ENCODE measurements at regions not wholly inside any gene's neighbourhood (a gene's known extent, or its start where the extent isn't known, plus 50 kb on each side); places are given as distances from the start of the nearest gene placed in this dataset.
A peak's percentile ranks its signal among the peaks of the same experiment; 100 is the strongest.

DNA sequence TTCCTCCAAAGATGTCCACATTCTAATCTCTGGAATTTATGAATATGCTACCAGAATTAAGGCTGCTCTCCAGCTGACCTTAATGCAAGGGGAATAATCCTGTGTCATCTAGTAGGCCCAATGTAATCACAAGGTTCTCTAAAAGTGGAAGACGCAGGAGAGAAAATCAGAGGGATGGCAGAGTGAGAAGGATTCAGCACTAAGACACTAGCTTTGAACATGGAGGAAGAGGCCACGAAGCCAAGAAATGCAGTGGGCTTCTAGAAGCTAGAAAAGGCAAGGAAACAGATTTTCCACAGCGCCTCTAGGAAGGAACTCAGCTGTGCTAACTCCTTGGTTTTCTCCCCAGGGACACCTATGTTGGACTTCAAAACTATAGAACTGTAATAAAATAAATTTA lies 240.7 kb upstream of the TRAM1L1 start:
- no peak overlapping the region for H2BK120ac ChIP-seq (ENCODE audit: low read depth, low read length)
- no peaks in the 10 kb centered on the region for H3K4me1 ChIP-seq (ENCODE audit: control insufficient read depth, insufficient read depth, low read depth, low read length)
- H3K36me3 ChIP-seq (ENCODE audit: control insufficient read depth in 1 of 2, insufficient read depth in 2 of 2, low read depth in 1 of 2, low read length in 2 of 2): no peaks in the 10 kb centered on the region
- H2AFZ ChIP-seq (ENCODE audit: low read depth, low read length): no peak overlapping the region
- no peak overlapping the region for H3K18ac ChIP-seq (ENCODE audit: low read depth in 1 of 2, low read length in 2 of 2)
- H3K14ac ChIP-seq (ENCODE audit: low read length in 2 of 2): no peak overlapping the region
- H3K27ac ChIP-seq (ENCODE audit: low read length, poor library complexity, severe bottlenecking): peak overlapping the region; percentile 45
- no peak overlapping the region for H2AK5ac ChIP-seq (ENCODE audit: low read length, severe bottlenecking)
- H2BK5ac ChIP-seq (ENCODE audit: low read depth, low read length, poor library complexity, severe bottlenecking): no peak overlapping the region
- H3K27me3 ChIP-seq (ENCODE audit: control insufficient read depth in 1 of 2, insufficient read depth in 1 of 2, low read length in 2 of 2): no peaks in the 10 kb centered on the region
- DNase-seq: peak; percentile 18
- no peak overlapping the region for H3K4me3 ChIP-seq (ENCODE audit: insufficient read depth in 1 of 2, low read depth in 1 of 2, low read length in 2 of 2)
- no peak overlapping the region for H2BK15ac ChIP-seq (ENCODE audit: low read depth, poor library complexity, severe bottlenecking)
- H4K8ac ChIP-seq (ENCODE audit: low read length): no peak overlapping the region
- 96% methylated on average over 3 of the region's 3 CpGs for WGBS
- H3K79me1 ChIP-seq (replicated peaks; ENCODE audit: low read length, poor library complexity, severe bottlenecking): no peaks in the 10 kb centered on the region
- H3K4ac ChIP-seq (ENCODE audit: low read depth in 1 of 2, low read length in 2 of 2): no peak overlapping the region
- H3K9ac ChIP-seq (ENCODE audit: low read length): no peak overlapping the region
- H3K23ac ChIP-seq (ENCODE audit: low read length in 2 of 2): no peak overlapping the region
- H3K4me2 ChIP-seq (ENCODE audit: low read length, poor library complexity, severe bottlenecking): no peak overlapping the region
- peak overlapping the region in 1 of 2 experiments; percentile 15 for H2BK12ac ChIP-seq (ENCODE audit: low read length in 2 of 2)
- H4K91ac ChIP-seq (ENCODE audit: low read length): no peak overlapping the region
- H3K9me3 ChIP-seq (ENCODE audit: control insufficient read depth, low read length): no peaks in the 10 kb centered on the region

DNA sequence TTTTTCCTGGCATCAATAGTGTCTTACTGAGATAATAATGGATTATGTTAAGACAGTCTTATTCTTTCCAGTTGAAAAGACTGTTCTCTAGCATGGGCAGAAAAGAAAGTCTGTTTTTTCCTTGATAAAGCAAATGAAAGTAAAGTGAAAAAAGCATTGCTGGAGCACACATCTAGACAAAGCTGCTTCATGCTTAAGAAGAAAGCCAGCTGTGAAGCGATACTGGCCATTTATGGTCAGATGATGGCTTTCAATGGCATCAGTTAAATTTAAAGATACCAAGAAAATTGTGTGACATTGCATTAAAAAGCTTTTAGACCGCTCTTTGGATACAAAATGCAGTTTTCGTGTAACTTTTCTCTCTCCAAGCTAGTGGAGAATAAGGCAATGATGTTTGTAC lies 242.1 kb upstream of the TRAM1L1 start:
- H2BK5ac ChIP-seq (ENCODE audit: low read depth, low read length, poor library complexity, severe bottlenecking): no peak overlapping the region
- no peak overlapping the region for H3K4me3 ChIP-seq (ENCODE audit: insufficient read depth in 1 of 2, low read depth in 1 of 2, low read length in 2 of 2)
- WGBS: 97% methylated on average over 3 of the region's 3 CpGs
- H3K23ac ChIP-seq (ENCODE audit: low read length in 2 of 2): no peak overlapping the region
- H4K91ac ChIP-seq (ENCODE audit: low read length): no peak overlapping the region
- H4K8ac ChIP-seq (ENCODE audit: low read length): no peak overlapping the region
- H2AK5ac ChIP-seq (ENCODE audit: low read length, severe bottlenecking): no peak overlapping the region
- H3K9ac ChIP-seq (ENCODE audit: low read length): no peak overlapping the region
- no peak overlapping the region for H2BK15ac ChIP-seq (ENCODE audit: low read depth, poor library complexity, severe bottlenecking)
- H3K79me1 ChIP-seq (replicated peaks; ENCODE audit: low read length, poor library complexity, severe bottlenecking): no peaks in the 10 kb centered on the region
- H3K18ac ChIP-seq (ENCODE audit: low read depth in 1 of 2, low read length in 2 of 2): no peak overlapping the region
- H3K4ac ChIP-seq (ENCODE audit: low read depth in 1 of 2, low read length in 2 of 2): no peak overlapping the region
- H2BK120ac ChIP-seq (ENCODE audit: low read depth, low read length): no peak overlapping the region
- no peaks in the 10 kb centered on the region for H3K27me3 ChIP-seq (ENCODE audit: control insufficient read depth in 1 of 2, insufficient read depth in 1 of 2, low read length in 2 of 2)
- H2BK12ac ChIP-seq (ENCODE audit: low read length in 2 of 2): no peak overlapping the region
- no peak overlapping the region for H3K27ac ChIP-seq (ENCODE audit: low read length, poor library complexity, severe bottlenecking)
- no peak overlapping the region for H3K14ac ChIP-seq (ENCODE audit: low read length in 2 of 2)
- no peaks in the 10 kb centered on the region for H3K4me1 ChIP-seq (ENCODE audit: control insufficient read depth, insufficient read depth, low read depth, low read length)
- H3K4me2 ChIP-seq (ENCODE audit: low read length, poor library complexity, severe bottlenecking): no peak overlapping the region
- no peaks in the 10 kb centered on the region for H3K36me3 ChIP-seq (ENCODE audit: control insufficient read depth in 1 of 2, insufficient read depth in 2 of 2, low read depth in 1 of 2, low read length in 2 of 2)
- no peak overlapping the region for H2AFZ ChIP-seq (ENCODE audit: low read depth, low read length)
- no peaks in the 10 kb centered on the region for H3K9me3 ChIP-seq (ENCODE audit: control insufficient read depth, low read length)
- DNase-seq: peak; percentile 8

DNA sequence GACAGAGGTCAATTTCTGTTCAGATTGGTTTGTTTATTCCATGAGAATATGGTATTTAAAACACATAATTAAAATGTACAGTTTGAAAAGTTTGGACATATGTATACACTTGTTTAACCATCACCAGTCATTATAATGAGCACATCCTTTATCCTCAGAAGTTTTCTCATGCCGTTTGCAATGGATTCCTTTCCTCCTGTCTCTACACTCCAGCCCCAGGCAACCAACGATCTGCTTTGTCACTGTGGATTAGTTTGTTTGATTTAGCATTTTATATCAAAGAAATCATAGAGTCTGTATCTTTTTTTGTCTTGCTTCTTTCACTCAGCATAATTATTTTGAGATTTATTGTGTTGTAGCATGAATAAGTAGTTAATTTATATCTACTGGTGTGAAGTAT lies 243.0 kb upstream of the TRAM1L1 start:
- Histone ChIP-seq H3K79me1 (replicated peaks; ENCODE audit: low read length, poor library complexity, severe bottlenecking) (no peaks in the 10 kb centered on the region), H3K9me3 (ENCODE audit: control insufficient read depth, low read length) (no peaks in the 10 kb centered on the region), H3K27me3 (ENCODE audit: control insufficient read depth in 1 of 2, insufficient read depth in 1 of 2, low read length in 2 of 2) (no peaks in the 10 kb centered on the region), H3K4me3 (ENCODE audit: insufficient read depth in 1 of 2, low read depth in 1 of 2, low read length in 2 of 2) (no peak overlapping the region), H3K36me3 (ENCODE audit: control insufficient read depth in 1 of 2, insufficient read depth in 2 of 2, low read depth in 1 of 2, low read length in 2 of 2) (no peaks in the 10 kb centered on the region), H2AK5ac (ENCODE audit: low read length, severe bottlenecking) (no peak overlapping the region), H3K27ac (ENCODE audit: low read length, poor library complexity, severe bottlenecking) (no peak overlapping the region), H4K8ac (ENCODE audit: low read length) (no peak overlapping the region), H3K18ac (ENCODE audit: low read depth in 1 of 2, low read length in 2 of 2) (no peak overlapping the region), H2BK15ac (ENCODE audit: low read depth, poor library complexity, severe bottlenecking) (no peak overlapping the region), H2BK120ac (ENCODE audit: low read depth, low read length) (no peak overlapping the region), H2BK5ac (ENCODE audit: low read depth, low read length, poor library complexity, severe bottlenecking) (no peak overlapping the region), H4K91ac (ENCODE audit: low read length) (no peak overlapping the region), H2AFZ (ENCODE audit: low read depth, low read length) (no peak overlapping the region), H3K4me1 (ENCODE audit: control insufficient read depth, insufficient read depth, low read depth, low read length) (no peaks in the 10 kb centered on the region), H3K4ac (ENCODE audit: low read depth in 1 of 2, low read length in 2 of 2) (no peak overlapping the region), H2BK12ac (ENCODE audit: low read length in 2 of 2) (no peak overlapping the region), H3K14ac (ENCODE audit: low read length in 2 of 2) (no peak overlapping the region), H3K9ac (ENCODE audit: low read length) (no peak overlapping the region), H3K23ac (ENCODE audit: low read length in 2 of 2) (no peak overlapping the region), H3K4me2 (ENCODE audit: low read length, poor library complexity, severe bottlenecking) (no peak overlapping the region)
- peak; percentile 2 for DNase-seq
- WGBS: no CpG with 5 or more reads among the region's 2 CpGs

DNA sequence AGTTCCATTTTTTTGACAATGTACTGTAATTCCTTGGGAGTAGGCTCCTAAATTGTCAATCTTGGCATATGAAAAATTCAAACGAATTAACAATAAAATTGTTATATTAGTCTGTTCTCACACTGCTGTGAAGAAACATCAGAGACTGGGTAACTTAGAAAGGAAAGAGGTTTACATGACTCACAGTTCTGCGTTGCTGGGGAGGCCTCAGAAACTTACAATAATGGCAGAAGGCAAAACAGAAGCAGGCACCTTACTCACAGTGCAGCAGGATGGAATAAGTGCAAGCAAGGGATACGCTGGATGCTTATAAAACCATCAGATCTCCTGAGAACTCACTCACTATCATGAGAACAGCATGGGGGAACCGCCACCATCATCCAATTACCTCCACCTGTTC lies 246.4 kb upstream of the TRAM1L1 start:
- WGBS: 81% methylated on average over 3 of the region's 4 CpGs
- no peak overlapping the region for H4K91ac ChIP-seq (ENCODE audit: low read length)
- no peak overlapping the region for H4K8ac ChIP-seq (ENCODE audit: low read length)
- no peak overlapping the region for H3K27ac ChIP-seq (ENCODE audit: low read length, poor library complexity, severe bottlenecking)
- no peak overlapping the region for H2BK120ac ChIP-seq (ENCODE audit: low read depth, low read length)
- H3K4me3 ChIP-seq (ENCODE audit: insufficient read depth in 1 of 2, low read depth in 1 of 2, low read length in 2 of 2): no peak overlapping the region
- no peak overlapping the region for H2AK5ac ChIP-seq (ENCODE audit: low read length, severe bottlenecking)
- H3K9ac ChIP-seq (ENCODE audit: low read length): no peak overlapping the region
- no peaks in the 10 kb centered on the region for H3K27me3 ChIP-seq (ENCODE audit: control insufficient read depth in 1 of 2, insufficient read depth in 1 of 2, low read length in 2 of 2)
- H3K4me1 ChIP-seq (ENCODE audit: control insufficient read depth, insufficient read depth, low read depth, low read length): no peaks in the 10 kb centered on the region
- H3K23ac ChIP-seq (ENCODE audit: low read length in 2 of 2): no peak overlapping the region
- H3K14ac ChIP-seq (ENCODE audit: low read length in 2 of 2): no peak overlapping the region
- DNase-seq: peak; percentile 33
- H3K9me3 ChIP-seq (ENCODE audit: control insufficient read depth, low read length): no peaks in the 10 kb centered on the region
- no peak overlapping the region for H2BK12ac ChIP-seq (ENCODE audit: low read length in 2 of 2)
- no peak overlapping the region for H3K18ac ChIP-seq (ENCODE audit: low read depth in 1 of 2, low read length in 2 of 2)
- H3K79me1 ChIP-seq (replicated peaks; ENCODE audit: low read length, poor library complexity, severe bottlenecking): no peaks in the 10 kb centered on the region
- no peak overlapping the region for H2BK15ac ChIP-seq (ENCODE audit: low read depth, poor library complexity, severe bottlenecking)
- H2BK5ac ChIP-seq (ENCODE audit: low read depth, low read length, poor library complexity, severe bottlenecking): no peak overlapping the region
- no peak overlapping the region for H2AFZ ChIP-seq (ENCODE audit: low read depth, low read length)
- H3K4me2 ChIP-seq (ENCODE audit: low read length, poor library complexity, severe bottlenecking): no peak overlapping the region
- H3K4ac ChIP-seq (ENCODE audit: low read depth in 1 of 2, low read length in 2 of 2): no peak overlapping the region
- no peaks in the 10 kb centered on the region for H3K36me3 ChIP-seq (ENCODE audit: control insufficient read depth in 1 of 2, insufficient read depth in 2 of 2, low read depth in 1 of 2, low read length in 2 of 2)
